Parathyroid adenoma (tissue), 2 donors: ENCODE measurements at regions not wholly inside any gene's neighbourhood (a gene's known extent, or its start where the extent isn't known, plus 50 kb on each side); places are given as distances from the start of the nearest gene placed in this dataset.
"Not testable (repeated sequence)": the region's sequence is repeated elsewhere in the genome, so short reads cannot be mapped to it uniquely, and the experiment has no call there.

Experiments used
- H2AFZ ChIP-seq: fragments of 300-600 bp; sonication (generic); one replicate; pipeline ENCODE4 v1.7.0; 2017; ENCODE audit warnings: antibody characterized with exemption, mild to moderate bottlenecking
- H3K27ac ChIP-seq: fragments of 300-600 bp; sonication (generic); one replicate; pipeline ENCODE4 v1.7.0; 2017
- H3K27me3 ChIP-seq: fragments of 300-600 bp; sonication (generic); one replicate; pipeline ENCODE4 v1.7.0; 2017; ENCODE audit warnings: low read length; ENCODE audit not compliant: control insufficient read depth, insufficient read depth
- H3K36me3 ChIP-seq: fragments of 300-600 bp; sonication (generic); one replicate; pipeline ENCODE4 v1.7.0; 2017; ENCODE audit warnings: low read length; ENCODE audit not compliant: control insufficient read depth, insufficient read depth
- H3K4me1 ChIP-seq: fragments of 300-600 bp; sonication (generic); one replicate; pipeline ENCODE4 v1.7.0; 2017; ENCODE audit warnings: control low read depth
- H3K4me2 ChIP-seq: fragments of 300-600 bp; sonication (generic); one replicate; pipeline ENCODE4 v1.7.0; 2017; ENCODE audit warnings: low read length
- H3K4me3 ChIP-seq: fragments of 300-600 bp; sonication (generic); one replicate; pipeline ENCODE4 v1.7.0; 2017; ENCODE audit warnings: low read depth, low read length
- H3K79me2 ChIP-seq: fragments of 300-600 bp; sonication (generic); one replicate; pipeline ENCODE4 v1.7.0; 2017; ENCODE audit warnings: control low read depth
- H3K9ac ChIP-seq: fragments of 300-600 bp; sonication (generic); one replicate; pipeline ENCODE4 v1.7.0; 2017; ENCODE audit warnings: mild to moderate bottlenecking
- H3K9me3 ChIP-seq: fragments of 300-600 bp; sonication (generic); one replicate; pipeline ENCODE4 v1.7.0; 2017; ENCODE audit warnings: low read length; ENCODE audit not compliant: control insufficient read depth
- TF ChIP-seq, protein P1 (sequence below): fragments of 300-600 bp; sonication (generic); IDR thresholded peaks from one replicate; pipeline ENCODE4 v1.7.0; 2017; ENCODE audit warnings: antibody characterized with exemption, mild to moderate bottlenecking
- donor health status: primary hyperparathyroidism.

DNA sequence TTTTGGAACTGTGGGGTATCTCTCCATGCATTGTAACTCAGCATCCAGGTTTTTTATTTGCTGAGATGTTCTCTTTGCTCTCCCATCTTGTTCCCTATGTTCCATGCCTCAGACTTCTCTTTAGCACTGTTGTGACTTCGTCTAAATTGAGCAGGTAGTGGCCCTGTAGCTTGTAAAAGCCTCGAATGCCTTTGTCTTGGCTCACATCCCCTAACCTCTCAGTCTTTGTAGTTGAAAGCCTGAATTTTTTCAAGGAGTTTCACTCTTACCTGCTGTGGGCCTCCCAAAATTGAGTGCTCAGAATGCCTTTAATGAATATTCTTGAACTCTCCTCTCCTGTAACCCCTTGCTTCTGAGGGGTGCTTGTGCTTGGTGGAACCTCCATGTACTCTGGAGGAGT, 1137.3 kb downstream of the REEP3 start:
- Histone ChIP-seq H3K9me3 (no peaks in the 10 kb centered on the region), H3K36me3 (no peaks in the 10 kb centered on the region), H3K9ac (no peak overlapping the region), H3K27ac (no peak overlapping the region), H3K4me2 (no peak overlapping the region), H3K4me3 (no peak overlapping the region), H3K4me1 (no peaks in the 10 kb centered on the region), H3K27me3 (no peaks in the 10 kb centered on the region), H2AFZ (no peak overlapping the region), H3K79me2 (no peaks in the 10 kb centered on the region)
- TF ChIP-seq, protein P1, sequence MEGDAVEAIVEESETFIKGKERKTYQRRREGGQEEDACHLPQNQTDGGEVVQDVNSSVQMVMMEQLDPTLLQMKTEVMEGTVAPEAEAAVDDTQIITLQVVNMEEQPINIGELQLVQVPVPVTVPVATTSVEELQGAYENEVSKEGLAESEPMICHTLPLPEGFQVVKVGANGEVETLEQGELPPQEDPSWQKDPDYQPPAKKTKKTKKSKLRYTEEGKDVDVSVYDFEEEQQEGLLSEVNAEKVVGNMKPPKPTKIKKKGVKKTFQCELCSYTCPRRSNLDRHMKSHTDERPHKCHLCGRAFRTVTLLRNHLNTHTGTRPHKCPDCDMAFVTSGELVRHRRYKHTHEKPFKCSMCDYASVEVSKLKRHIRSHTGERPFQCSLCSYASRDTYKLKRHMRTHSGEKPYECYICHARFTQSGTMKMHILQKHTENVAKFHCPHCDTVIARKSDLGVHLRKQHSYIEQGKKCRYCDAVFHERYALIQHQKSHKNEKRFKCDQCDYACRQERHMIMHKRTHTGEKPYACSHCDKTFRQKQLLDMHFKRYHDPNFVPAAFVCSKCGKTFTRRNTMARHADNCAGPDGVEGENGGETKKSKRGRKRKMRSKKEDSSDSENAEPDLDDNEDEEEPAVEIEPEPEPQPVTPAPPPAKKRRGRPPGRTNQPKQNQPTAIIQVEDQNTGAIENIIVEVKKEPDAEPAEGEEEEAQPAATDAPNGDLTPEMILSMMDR: no peak

DNA sequence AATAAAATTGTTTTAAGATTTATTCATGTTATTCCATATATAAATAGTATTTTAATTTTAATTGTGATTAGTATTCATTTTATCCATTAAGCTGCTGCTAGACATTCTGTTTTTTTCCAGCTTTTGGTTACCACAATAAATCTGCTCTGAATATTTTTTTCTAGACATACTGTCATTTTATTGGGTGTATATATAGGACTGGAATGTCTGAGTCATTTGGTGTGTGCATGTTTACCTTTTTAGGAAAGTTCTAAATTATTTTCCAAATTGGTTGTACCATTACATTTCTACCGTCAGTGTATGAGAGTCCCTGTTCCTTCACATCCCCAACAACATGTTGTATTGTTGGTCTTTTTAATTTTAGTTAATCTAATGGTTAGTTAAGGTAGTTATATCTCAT, 1138.1 kb downstream of the REEP3 start:
- Histone ChIP-seq H3K9ac (no peak overlapping the region), H3K4me3 (no peak overlapping the region), H3K36me3 (no peaks in the 10 kb centered on the region), H3K79me2 (no peaks in the 10 kb centered on the region), H2AFZ (no peak overlapping the region), H3K27ac (no peak overlapping the region), H3K27me3 (no peaks in the 10 kb centered on the region), H3K4me2 (no peak overlapping the region), H3K4me1 (no peaks in the 10 kb centered on the region), H3K9me3 (no peaks in the 10 kb centered on the region)
- TF ChIP-seq, protein P1: no peak

DNA sequence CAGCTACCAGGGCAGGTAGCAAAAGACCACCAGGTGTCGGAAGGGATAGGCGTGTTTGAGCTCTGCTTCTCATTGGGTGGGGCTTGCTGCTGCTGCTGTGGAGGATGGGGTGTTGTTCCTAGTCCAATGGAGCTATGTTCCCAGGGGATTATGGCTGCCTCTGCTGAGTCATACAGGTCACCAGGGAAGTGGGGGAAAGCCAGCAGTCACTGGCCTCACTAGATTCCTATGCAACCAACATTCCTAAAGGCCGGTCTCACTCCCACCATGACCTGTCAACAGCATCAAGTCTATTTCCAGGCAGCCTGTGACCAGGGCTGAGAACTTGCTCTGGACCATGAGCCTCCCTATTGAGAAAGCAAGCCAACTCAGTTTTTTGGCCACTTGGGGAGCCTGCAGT, 1160.8 kb downstream of the REEP3 start:
- Histone ChIP-seq H3K36me3 (no peaks in the 10 kb centered on the region), H3K27ac (no peak overlapping the region), H2AFZ (no peak overlapping the region), H3K27me3 (no peaks in the 10 kb centered on the region), H3K79me2 (no peaks in the 10 kb centered on the region), H3K4me3 (no peak overlapping the region), H3K4me1 (no peaks in the 10 kb centered on the region), H3K4me2 (no peak overlapping the region), H3K9me3 (no peaks in the 10 kb centered on the region), H3K9ac (no peak overlapping the region)
- TF ChIP-seq, protein P1: no peak

DNA sequence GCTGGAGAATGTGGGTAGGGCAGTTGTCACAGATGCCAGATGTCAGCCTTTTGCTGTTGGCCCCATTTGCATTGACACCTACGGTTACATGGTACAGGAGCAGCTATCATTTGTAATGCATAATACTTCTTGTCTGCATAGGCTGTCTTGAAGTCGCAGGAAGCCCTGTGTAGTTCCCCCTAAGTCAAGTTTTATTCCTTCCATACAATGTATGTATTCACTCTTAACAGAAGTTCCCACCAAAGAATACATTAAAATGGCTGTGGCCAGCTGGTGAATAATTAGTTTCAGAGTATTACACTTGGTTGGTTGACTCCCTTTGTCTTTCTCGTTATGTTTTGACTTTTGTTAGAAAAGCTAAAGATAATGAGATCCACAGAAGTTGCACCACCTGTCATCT, 1169.0 kb downstream of the REEP3 start:
- Histone ChIP-seq H3K27me3 (no peaks in the 10 kb centered on the region), H3K9ac (no peak overlapping the region), H3K79me2 (no peaks in the 10 kb centered on the region), H3K4me1 (no peaks in the 10 kb centered on the region), H3K4me3 (no peak overlapping the region), H3K36me3 (no peaks in the 10 kb centered on the region), H2AFZ (no peak overlapping the region), H3K9me3 (no peaks in the 10 kb centered on the region), H3K27ac (no peak overlapping the region), H3K4me2 (no peak overlapping the region)
- TF ChIP-seq, protein P1: no peak

DNA sequence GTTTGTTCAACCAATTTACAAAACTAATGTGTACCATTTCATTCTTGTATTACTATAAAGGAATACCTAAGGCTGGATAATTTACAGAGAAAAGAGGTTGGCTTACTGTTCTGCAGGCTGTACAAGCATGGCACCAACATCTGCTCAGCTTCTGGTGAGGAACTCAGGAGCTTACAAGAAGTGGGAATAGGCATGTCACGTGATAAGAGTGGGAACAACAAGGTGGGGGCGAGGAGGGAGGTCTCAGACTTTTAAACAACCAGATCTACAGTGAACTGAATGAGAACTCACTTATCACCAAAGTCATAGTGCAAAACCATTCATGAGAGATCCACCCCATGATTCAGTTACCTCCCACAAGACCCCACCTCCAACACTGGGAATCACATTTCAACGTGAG, 1178.0 kb downstream of the REEP3 start:
- H3K9me3 ChIP-seq: no peaks in the 10 kb centered on the region
- no peaks in the 10 kb centered on the region for H3K27me3 ChIP-seq
- H3K9ac ChIP-seq: no peak overlapping the region
- TF ChIP-seq, protein P1: no peak
- H3K36me3 ChIP-seq: no peaks in the 10 kb centered on the region
- no peaks in the 10 kb centered on the region for H3K4me1 ChIP-seq
- H3K4me3 ChIP-seq: no peak overlapping the region
- H3K79me2 ChIP-seq: no peaks in the 10 kb centered on the region
- no peak overlapping the region for H2AFZ ChIP-seq
- H3K27ac ChIP-seq: no peak overlapping the region
- H3K4me2 ChIP-seq: no peak overlapping the region

DNA sequence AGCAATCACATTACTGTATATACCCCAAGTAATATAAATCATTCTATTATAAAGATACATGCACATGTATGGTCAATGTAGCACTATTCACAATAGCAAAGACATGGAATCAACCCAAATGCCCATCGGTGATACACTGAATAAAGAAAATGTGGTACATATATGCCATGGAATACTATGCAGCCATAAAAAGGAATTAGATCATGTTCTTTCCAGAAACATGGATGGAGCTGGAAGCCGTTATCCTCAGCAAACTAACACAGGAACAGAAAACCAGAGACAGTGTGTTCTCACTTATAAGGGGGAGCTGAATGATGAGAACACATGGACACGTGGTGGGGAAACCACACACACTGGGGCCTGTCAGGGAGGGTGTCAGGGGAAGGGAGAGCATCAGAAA, 1180.9 kb downstream of the REEP3 start:
- not testable (repeated sequence) for H3K4me1 ChIP-seq, H3K27ac ChIP-seq

More for the DNA sequence above, 1180.9 kb downstream of the REEP3 start:
- H2AFZ ChIP-seq, H3K9ac ChIP-seq, H3K9me3 ChIP-seq, H3K79me2 ChIP-seq, H3K4me2 ChIP-seq, H3K27me3 ChIP-seq, H3K4me3 ChIP-seq, H3K36me3 ChIP-seq: not testable (repeated sequence)
